SK-N-MC (cell line): ENCODE measurements at regions not wholly inside any gene's neighbourhood (a gene's known extent, or its start where the extent isn't known, plus 50 kb on each side); places are given as distances from the start of the nearest gene placed in this dataset.

Experiments
- EZH2 ChIP-seq: fragments of 200-600 bp; sonication (generic); IDR thresholded peaks from one replicate; pipeline ENCODE4 v1.6.1; 2017; ENCODE audit warnings: antibody characterized with exemption
- FOXP2 ChIP-seq: optimal IDR thresholded peaks from 2 replicates; pipeline ENCODE3; 2011; ENCODE audit warnings: mild to moderate bottlenecking, moderate library complexity; ENCODE audit not compliant: insufficient read depth; ENCODE audit errors: extremely low read length, control extremely low read depth
- POLR2AphosphoS5 ChIP-seq: IDR thresholded peaks from 2 replicates; pipeline ENCODE4 v1.6.1; 2012; ENCODE audit warnings: mild to moderate bottlenecking, low read depth, low read length, borderline replicate concordance

DNA sequence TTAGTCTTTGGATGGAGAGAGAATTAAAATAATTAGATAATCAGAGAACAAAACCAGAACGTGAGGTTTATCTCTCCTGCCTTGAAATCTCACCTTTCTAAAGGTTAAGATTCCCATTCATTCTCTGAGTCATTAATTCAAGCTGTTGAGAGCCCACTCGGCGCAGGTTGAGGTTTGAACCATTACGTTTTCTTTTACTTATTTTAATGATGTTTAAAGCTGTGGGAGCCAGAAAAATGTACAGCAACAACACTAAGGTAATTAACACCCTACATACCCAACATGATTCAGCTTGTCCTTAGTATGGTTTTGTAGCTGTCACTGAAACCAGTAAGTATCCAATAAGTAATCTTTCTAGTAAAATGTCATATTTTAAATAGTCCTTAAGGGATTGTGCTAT lies 153.0 kb upstream of the ANK3 start:
- TF ChIP-seq POLR2AphosphoS5 (no peak), EZH2 (no peak), FOXP2 (no peak)
